ENCODE measurements at regions not wholly inside any gene's neighbourhood (a gene's known extent, or its start where the extent isn't known, plus 50 kb on each side); places are given as distances from the start of the nearest gene placed in this dataset.

DNA sequence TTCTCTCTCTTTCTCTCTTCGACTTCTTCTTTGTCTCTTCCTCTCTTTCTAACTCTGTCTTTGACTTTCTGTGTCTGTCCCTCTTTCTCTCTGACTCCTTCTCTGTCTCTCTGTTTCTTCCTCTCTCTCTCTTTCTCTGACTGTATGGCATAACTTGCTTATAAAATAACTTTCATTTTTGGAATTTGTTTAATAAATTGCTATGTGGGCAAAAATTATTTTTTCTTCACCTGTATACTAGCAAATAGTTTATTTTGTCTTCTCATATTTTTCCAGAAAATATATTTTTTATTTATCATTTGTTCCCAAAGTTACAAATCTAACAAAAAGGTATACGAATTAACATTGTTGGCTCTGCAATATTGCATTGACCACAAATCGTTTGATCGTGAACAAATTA is 305.7 kb upstream of the FAM98A start:
- no peak for DNase-seq

DNA sequence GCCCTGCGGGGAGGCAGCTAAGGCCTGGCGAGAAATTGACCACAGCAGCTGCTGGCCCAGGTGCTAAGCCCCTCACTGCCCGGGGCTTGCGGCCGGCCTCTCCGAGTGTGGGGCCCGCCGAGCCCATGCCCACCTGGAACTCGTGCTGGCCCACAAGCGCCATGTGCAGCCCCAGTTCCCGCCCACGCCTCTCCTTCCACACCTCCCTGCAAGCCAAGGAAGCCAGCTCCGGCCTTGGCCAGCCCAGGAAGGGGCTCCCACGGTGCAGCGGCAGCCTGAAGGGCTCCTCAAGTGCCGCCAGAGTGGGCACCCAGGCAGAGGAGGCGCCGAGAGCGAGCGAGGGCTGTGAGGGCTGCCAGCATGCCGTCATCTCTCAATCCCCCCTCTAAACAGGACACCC is 304.6 kb upstream of the FAM98A start:
- no peak for DNase-seq

DNA sequence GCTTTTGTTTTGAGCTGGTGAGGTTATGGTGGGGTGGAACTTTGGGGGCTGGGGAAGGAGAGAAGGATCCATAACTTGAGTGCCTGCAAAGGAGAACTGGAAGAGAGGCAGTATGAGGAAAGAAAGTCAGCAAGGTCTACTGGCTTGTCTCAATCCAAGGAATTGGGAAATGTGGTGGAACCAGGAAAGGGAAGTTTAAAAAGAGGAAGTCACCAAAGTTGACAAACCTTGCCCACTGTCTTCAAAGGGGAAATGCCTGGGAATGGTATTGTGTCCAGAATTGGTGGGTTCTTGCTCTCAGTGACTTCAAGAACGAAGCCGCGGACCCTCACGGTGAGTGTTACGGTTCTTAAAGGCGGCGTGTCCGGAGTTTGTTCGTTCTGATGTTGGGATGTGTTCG is 304.1 kb upstream of the FAM98A start:
- DNase-seq: no peak

DNA sequence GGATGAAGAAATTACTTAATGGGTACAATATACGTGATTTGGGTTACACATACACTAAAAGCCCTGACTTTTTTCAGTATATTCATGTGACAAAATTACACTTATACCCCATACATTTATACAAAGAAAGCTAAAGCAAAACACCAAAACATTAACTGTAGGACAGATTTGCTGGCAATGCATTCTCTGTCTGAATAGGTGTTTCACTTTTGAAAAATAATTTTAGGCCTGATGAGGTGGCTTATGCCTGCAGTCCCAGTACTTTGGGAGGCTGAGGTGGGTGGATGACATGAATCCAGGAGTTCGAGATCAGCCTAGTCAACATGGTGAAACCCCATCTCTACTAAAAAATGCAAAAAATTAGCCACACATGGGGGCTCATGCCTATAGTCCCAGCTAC is 301.5 kb upstream of the FAM98A start:
- no peak for DNase-seq

DNA sequence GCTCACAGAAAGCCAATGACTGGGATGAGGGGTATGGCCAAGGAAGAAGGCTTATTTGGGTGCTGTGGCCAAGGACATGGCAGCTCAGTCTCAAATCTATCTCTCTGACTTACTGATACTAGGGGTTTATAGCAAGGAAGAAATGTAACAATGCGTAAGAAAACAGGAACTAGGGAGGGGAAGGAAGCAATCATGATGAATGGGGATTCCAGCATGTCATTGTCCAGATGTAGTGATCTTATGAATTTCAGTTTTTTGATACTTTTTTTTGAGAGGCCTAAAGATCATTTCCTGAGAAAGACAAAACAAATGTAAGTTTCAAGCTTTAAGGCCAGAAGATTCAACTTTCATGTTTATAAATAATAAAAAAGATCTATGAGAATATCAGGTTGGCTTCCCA is 298.6 kb upstream of the FAM98A start:
- no peak for DNase-seq

DNA sequence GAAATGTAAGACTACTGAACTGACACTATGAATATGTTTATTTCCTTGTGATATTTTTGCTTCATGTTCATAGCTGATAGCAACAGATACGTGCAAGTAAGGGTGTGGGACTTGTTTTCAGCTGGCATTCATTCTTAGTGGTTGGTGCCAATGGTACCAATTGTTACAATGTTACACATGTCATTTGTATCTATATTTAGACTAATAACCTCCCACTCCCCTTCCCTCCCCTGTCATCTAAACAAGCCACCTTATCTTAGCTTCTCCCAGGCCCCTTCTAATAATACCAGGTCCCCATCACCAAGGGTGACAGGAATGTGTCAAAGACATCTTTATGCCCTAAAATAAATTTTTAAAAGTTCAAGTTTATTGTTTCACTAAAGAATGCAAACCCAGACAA is 294.7 kb upstream of the FAM98A start:
- DNase-seq: no peak

DNA sequence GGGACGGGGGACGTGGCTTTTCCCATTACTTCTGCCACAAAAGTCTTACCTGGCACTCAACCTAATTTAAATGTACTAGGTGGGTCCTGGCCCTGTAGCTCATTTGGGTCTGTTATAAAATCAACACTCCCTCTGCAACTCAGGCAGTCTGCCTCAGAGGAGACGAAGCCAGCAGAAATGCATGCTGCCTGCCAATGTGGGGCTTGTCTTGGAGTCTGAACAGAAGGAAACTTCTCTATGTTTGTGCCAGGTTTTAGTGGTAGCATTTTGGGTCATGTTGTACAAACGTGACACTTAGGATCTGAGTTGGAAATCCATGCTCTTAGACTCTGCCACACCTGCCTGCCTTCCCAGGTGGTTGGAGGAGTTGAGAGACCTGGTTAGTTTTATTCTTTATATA is 292.5 kb upstream of the FAM98A start:
- DNase-seq: no peak

DNA sequence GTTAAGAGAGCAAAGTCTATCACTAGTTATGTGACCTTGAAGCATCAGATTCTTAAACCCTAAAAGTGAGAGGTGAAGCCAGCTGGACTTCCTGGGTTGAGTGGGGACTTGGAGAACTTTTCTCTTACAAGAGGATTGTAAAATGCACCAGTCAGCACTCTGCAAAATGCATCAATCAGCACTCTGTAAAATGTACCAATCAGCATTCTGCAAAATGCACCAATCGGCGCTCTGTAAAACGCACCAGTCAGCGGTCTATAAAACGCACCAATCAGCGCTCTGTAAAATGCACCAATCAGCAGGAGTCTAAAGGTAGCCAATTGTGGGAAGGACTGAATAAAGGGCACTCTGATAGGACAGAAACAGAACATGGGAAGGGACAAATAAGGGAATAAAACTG is 291.6 kb upstream of the FAM98A start:
- DNase-seq: no peak

DNA sequence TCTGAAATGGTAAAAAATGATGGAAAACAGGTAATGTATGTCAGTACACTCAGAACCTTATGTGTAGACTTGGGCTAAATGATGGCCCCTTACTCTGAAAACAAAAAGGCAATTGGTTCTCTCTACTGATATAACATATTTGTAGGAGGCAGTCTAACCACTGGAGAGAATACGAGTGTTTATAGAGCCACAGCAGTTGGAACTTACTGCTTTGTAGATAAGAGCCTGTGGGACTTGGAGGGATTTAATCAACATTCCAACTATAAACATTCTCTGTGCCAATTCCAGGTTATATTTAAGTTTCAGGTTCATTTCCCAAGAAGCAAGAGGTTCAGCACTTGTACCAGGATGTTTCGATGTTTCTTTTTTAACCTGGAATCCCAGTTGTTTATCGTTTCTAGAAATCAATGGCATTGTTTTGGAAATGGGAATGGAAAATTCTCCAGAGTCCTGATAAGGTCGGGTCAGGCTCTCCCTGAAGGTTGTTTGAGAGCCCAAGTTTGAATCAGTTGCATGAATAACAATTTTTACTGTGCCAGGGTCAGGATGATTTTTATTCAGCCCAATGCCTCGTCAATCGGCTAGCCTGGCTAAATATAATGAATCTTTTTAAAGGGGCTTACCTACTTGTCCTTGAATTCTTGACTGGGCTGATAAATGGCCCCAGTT is 278.4 kb upstream of the FAM98A start:
- DNase-seq: no peak

DNA sequence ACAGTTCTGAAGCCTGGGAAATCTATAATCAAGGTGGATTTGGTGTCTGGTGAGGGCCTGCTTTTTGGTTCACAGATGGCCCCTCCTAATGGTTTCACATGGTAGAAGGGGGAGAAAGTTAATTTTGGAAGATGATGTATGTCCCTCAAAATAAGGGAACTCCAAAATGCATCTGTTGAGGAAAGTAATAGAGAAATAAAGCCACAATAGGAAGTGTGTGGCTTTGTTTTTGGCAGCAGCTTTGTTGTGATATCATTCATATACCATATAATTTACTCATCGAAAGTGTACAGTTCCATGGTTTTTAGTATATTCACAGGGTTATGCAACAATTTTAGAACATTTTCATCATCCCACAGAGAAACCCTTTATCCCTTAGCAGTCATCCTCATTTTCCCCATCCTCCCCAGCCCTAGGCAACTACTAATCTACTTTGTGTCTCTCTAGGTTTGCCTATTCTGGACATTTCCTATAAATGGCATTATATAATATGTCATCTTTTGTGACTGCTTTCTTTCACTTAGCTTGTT is 274.0 kb upstream of the FAM98A start:
- DNase-seq: no peak

DNA sequence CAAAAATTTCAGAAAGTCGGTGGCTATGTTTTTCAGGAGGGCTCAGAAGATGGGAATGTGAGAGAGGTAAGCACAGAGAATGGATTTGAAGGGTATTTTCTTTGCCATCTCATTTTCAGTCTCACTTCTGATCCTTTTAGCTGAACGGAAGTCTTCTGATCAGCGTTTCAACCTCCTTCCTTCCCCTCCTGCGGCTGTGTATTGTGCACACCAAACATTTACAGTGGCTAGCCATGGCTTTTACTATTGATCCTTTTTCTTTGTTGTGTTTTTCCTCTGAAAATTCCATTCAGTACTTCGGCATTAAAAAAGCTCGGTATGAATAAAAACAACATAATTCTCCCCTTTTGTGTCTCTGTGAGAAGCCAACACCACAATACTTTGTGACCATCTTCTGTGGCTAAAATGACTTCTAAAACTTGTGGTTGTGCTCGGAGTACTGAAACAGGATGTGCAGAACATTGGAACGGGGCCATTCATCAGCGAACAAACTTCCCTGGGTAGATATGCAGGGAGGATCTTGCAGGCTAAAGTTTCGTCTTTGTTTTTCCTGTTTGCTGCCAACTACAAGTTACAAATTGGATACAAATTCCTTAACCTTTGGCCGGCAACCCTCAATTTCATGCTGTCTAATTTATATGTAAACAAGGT is 260.8 kb upstream of the FAM98A start:
- no peak for DNase-seq

DNA sequence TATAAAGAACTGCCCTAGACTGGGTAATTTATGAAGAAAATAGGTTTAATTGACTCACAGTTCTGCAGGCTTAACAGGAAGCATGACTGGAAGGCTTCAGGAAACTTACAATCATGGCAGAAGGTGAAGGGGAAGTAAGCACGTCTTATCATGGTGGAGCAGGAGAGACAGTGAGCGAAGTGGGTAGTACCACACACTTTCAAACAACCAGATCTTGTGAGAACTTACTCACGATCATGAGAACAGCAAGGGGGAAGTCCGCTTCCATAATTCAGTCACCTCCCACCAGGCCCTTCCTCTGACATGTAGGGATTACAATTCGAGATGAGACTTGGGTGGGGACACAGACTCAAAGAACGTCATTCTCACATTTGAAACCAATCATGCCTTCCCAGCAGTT is 260.1 kb upstream of the FAM98A start:
- DNase-seq: no peak

DNA sequence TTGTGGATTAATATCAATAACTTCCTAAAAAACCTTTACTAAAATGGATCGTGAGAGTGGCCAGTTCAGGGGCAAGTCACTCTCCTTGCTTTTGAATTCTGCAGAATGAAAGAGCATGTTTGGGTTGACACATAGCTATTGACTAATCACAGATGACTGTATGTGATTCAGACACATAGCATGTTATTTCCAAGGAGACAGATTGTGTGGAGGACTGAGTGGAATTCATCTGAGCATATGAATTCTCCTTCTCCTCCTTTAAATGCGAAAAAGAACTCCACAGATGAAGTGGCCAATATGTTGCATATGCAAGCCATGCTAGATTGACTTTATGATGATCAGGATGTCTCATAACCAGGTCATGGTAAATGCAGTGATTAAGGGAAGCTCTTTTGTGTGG is 249.4 kb upstream of the FAM98A start:
- DNase-seq: no peak

DNA sequence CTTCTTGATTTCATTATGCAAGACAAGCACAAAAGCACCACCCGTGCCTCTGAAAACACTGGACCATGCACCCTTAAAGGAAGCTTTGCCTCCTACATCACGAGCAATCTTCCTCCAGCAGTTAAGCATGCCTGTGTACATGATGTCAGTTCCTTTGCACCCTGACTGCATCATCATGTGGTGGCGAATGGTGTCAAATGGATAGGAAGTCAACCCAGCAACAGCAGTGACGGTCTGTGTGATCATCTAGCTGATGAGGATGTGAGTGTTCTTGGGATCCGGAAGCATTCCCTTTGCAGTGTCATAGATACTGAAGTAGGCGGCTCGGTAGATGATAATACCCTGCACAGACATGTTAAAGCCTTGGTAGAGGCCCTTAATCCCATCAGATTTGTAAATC is 240.7 kb upstream of the FAM98A start:
- DNase-seq: no peak

DNA sequence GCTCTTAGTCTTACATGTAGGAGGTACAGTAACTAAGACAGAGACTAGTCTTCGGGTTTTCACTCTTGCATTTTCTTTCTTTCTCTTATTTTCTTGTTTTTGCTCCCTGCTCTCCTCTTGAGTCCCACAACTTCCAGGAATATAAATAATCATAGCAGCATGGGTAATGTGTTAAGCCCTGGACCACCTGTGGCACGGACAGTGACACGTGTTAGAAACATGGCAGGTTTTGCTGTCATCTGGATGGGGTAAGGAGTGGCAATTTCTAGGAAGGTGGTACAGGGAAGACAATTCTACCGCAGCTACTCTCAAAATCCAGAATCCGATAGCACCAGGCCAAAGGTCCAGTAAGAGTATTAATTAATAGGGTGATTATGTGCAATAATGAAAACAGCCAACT is 237.5 kb upstream of the FAM98A start:
- no peak for DNase-seq

DNA sequence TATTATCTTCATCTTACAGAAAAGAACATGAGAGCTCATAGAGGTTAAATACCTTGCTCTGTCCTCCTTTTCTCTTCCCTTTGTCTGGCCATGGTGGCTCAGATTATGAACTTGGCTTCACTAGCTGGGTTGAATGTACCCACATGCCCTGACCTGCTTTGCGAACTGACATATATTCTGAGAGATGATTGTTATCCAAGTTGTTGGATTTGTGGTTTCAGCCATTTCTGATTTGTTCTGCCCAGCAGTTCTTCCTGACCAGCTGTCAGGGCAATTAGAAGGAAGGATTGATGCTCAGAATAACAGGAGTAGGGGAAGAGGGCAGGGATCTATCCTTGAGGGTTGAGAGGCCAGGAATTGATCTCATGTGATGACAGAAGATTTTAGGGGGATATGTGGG is 236.8 kb upstream of the FAM98A start:
- no peak for DNase-seq

DNA sequence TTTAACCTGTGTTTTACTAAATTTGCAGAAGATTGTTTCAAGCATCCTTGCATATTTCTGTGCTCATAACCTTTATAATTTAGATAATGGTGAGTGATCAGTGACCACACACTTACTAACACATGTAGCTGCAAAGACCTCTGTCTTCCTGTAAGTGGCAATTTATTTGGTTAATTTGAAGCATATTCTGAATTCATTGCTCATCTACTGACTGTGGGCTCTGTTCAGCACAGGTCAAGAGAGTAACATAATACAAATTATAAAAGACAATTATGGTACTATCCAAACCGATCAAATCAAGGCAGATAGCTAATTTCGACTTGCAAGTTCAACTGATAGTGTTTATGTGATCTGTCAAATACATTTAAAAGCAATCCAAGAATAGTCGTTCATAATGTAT is 223.9 kb upstream of the FAM98A start:
- no peak for DNase-seq

DNA sequence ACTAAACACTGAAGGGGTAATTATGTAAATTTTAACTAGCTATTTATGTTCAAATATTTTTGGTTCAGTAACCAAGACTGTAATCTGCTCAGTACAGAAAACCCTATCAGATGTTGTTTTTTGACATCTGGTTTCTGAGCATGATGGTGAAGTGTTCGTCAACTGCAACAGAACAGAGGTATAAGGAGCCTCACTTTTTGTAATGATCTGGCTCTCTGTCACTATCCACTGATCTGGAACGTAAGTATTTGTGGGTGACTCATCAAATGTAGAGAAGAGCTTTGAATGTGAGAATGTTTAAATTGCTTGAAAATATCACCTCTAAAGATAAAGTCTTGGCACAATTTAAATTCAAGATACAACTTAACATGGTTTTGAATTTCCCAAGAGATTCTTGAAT is 213.6 kb upstream of the FAM98A start:
- no peak for DNase-seq

DNA sequence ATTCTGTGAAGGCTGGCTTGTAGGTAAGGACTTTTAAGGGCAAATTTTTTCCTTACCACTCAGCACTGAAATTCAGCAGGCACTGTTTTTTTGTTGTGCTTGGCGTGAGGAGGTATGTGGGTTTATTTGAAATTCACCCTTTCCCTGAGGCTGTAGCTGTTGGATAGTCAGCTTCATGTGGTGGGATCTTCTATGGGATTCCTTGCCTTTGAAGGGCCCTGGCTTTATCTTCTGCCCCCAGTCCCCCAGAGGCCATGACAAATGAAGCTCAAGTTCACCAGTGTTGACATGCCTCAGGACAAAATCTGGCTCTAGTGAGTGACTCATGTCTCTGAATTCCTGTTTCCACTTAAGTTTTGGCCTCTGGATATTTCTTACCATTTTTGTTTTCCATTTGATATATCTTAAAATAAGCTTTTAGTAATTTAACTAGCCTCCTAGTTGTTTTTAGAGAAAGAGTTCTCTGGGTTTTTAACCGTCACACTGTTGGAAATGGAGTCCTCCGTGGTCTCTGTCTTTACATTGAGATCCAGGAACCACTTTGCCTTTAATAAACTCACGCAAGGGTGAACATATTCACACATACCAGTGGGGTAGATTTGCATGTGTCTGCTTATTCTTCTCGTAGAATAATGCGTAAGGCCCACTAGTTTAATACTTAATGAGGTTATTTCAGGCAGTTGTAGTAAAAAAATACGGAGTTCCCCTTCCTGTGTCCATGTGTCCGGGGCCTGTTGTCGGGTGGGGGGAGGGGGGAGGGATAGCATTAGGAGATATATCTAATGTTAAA is 211.1 kb upstream of the FAM98A start:
- DNase-seq: no peak

DNA sequence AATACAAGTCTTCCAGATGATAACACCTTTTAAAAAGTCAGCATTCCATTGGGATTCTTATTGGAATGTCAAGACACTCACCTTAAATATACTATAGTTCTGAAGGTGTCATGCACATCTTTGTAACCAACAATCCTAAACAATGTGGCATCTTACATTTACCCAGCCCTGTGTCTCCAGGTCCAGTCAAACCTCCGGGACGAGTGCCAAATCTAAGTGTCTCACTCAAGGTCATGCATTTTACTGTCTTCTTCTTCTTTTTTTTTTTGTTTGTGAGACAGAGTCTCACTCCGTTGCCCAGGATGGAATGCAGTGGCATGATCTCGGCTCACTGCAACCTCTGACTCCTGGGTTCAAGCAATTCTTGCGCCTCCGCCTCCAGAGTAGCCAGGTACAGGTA is 206.9 kb upstream of the FAM98A start:
- no peak for DNase-seq

DNA sequence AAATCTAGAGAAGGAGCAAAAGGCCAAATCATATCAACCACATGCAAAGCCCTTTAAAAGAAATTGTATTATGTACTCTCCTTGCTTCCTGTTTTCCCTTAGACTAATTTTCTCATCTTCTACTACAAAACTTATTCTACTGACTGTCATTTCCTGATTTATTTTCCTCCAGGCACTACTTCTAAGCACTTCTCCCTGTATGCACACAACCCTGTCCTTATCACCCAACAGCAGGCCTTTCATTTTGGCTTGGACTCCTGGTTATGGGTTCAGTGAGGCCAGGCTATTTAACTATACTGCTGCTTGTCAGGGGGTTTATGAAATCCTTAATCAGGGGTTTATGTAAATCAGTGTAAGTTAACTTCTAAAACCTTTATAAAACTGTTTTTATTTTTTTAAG is 205.1 kb upstream of the FAM98A start:
- DNase-seq: no peak

DNA sequence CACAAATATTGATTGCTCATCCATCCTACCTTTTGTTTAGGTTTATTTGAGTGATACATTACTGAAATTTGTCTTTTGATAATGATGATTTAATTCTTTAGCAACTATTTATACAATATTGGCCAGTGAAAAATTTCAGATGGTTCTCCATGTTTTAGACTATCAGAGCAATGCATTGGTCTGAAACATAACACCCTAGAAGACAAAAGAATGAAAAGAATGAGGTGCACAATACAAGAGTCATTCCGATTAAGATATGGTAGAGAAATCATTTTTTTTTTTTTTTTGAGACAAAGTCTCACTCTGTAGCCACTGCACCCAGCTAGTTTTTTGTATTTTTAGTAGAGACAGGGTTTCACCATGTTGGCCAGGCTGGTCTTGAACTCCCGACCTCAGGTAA is 197.4 kb upstream of the FAM98A start:
- no peak for DNase-seq

DNA sequence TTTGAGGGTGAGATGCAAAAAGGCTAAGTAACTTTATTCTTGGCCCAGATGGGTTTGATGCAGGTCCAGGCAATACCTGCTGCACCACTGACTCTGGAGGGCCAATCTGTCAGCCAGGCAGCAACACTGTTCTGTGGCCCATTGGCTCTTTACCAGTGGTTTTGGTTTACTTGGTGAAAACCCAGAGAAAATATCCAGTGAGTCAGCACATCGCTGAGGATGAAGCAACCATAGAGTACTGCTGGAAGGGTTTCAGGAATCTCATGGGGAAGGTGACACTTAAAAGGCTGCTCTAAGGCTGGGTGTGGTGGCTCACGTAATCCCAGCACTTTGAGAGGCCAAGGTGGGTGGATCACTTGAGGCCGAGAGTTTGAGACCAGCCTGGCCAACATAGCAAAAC is 192.5 kb upstream of the FAM98A start:
- no peak for DNase-seq

DNA sequence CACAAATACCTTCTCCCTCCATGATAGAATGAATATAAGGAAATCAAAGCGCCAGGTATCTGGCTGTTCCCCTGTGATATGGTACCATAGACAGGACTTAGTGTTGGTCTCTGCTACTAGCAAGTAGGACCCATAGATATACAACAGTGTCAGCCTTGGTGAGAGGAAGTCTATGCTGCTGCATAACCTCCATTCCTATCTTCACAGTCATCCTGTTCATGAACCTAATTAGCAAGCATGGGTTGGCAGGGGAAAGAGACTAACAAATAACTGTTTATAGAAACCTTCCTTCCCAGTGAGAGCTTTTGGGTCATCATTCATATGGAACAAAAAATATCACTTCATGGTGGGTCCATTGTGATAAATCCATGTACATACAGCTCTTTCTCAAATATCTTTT is 188.9 kb upstream of the FAM98A start:
- DNase-seq: no peak
